Panc1 (cell line): ENCODE measurements at regions not wholly inside any gene's neighbourhood (a gene's known extent, or its start where the extent isn't known, plus 50 kb on each side); places are given as distances from the start of the nearest gene placed in this dataset.

ENCODE experiments used
- CTCF ChIP-seq: fragments of 450-650 bp; IDR thresholded peaks from 2 replicates; pipeline ENCODE4 v1.5.1; 2017; ENCODE audit warnings: mild to moderate bottlenecking
- POLR2AphosphoS5 ChIP-seq: IDR thresholded peaks from 2 replicates; pipeline ENCODE4 v1.6.1; 2012; ENCODE audit warnings: mild to moderate bottlenecking, low read depth, low read length, moderate library complexity
- REST ChIP-seq, 2 experiments: IDR thresholded peaks; 2 replicates each; pipeline ENCODE4 v1.6.1; 2011 to 2012; ENCODE audit warnings: low read depth in 2 of 2, control low read depth in 1 of 2, low read length in 1 of 2, mild to moderate bottlenecking in 1 of 2, moderate library complexity in 1 of 2; ENCODE audit not compliant: insufficient read depth in 1 of 2
- SIN3A ChIP-seq: IDR thresholded peaks from 2 replicates; pipeline ENCODE4 v1.6.1; 2012; ENCODE audit warnings: low read depth, mild to moderate bottlenecking, low read length, moderate library complexity, borderline replicate concordance; ENCODE audit not compliant: insufficient read depth
- TCF7L2 ChIP-seq: IDR thresholded peaks from 2 replicates; pipeline ENCODE4 v1.6.1; 2011; ENCODE audit warnings: mild to moderate bottlenecking, low read depth, low read length, inconsistent platforms

- TF ChIP-seq TCF7L2 (no peak), CTCF (no peak), POLR2AphosphoS5 (no peak), REST (IDR thresholded peaks at IDR 0.05; ENCODE audit: insufficient read depth in 1 of 2, low read depth in 2 of 2, low read length in 1 of 2) (no peak), SIN3A (no peak)
Measured at GRCh38 chr5:120994112-120994511, 530.0 kb downstream of the PRR16 start.
